ENCODE measurements at regions not wholly inside any gene's neighbourhood (a gene's known extent, or its start where the extent isn't known, plus 50 kb on each side); places are given as distances from the start of the nearest gene placed in this dataset.

- H4K20me1 ChIP-seq (ENCODE audit: control insufficient read depth, insufficient read depth, low read depth, low read length), result no peaks in the 10 kb centered on the region
- no peaks in the 10 kb centered on the region for H3K79me2 ChIP-seq (ENCODE audit: control insufficient read depth, low read length)
- no peaks in the 10 kb centered on the region for H3F3A ChIP-seq (ENCODE audit: control insufficient read depth, insufficient read depth)
- no peaks in the 10 kb centered on the region for H3K9me3 ChIP-seq (ENCODE audit: control insufficient read depth, insufficient read depth, low read length)
- TF ChIP-seq, protein P1, sequence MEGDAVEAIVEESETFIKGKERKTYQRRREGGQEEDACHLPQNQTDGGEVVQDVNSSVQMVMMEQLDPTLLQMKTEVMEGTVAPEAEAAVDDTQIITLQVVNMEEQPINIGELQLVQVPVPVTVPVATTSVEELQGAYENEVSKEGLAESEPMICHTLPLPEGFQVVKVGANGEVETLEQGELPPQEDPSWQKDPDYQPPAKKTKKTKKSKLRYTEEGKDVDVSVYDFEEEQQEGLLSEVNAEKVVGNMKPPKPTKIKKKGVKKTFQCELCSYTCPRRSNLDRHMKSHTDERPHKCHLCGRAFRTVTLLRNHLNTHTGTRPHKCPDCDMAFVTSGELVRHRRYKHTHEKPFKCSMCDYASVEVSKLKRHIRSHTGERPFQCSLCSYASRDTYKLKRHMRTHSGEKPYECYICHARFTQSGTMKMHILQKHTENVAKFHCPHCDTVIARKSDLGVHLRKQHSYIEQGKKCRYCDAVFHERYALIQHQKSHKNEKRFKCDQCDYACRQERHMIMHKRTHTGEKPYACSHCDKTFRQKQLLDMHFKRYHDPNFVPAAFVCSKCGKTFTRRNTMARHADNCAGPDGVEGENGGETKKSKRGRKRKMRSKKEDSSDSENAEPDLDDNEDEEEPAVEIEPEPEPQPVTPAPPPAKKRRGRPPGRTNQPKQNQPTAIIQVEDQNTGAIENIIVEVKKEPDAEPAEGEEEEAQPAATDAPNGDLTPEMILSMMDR (IDR thresholded peaks at IDR 0.05; ENCODE audit: low read depth, low read length, poor library complexity, severe bottlenecking), result no peak
- no peak for TF ChIP-seq EZH2phosphoT487 (IDR thresholded peaks at IDR 0.05; ENCODE audit: borderline replicate concordance, low read length)
- no peaks in the 10 kb centered on the region for H3K4me1 ChIP-seq (ENCODE audit: control insufficient read depth, low read length)
- H3K4me2 ChIP-seq (ENCODE audit: low read length), result no peak overlapping the region
- H3K4me3 ChIP-seq (ENCODE audit: low read length), result no peak overlapping the region
- H3K36me3 ChIP-seq (ENCODE audit: control insufficient read depth, low read length), result no peaks in the 10 kb centered on the region
- no peaks in the 10 kb centered on the region for H3K27me3 ChIP-seq (ENCODE audit: control insufficient read depth, low read length)
- H3K27ac ChIP-seq (ENCODE audit: low read depth, low read length), result no peak overlapping the region
- no peaks in the 10 kb centered on the region for H3K9me2 ChIP-seq (replicated peaks; ENCODE audit: control insufficient read depth, low read length)
Observed at GRCh38 chr4:27267339-27267969, 406.8 kb downstream of the STIM2 start.

- no peaks in the 10 kb centered on the region for H3K36me3 ChIP-seq (ENCODE audit: control insufficient read depth, low read length)
- no peak for TF ChIP-seq EZH2phosphoT487 (IDR thresholded peaks at IDR 0.05; ENCODE audit: borderline replicate concordance, low read length)
- TF ChIP-seq, protein P1 (IDR thresholded peaks at IDR 0.05; ENCODE audit: low read depth, low read length, poor library complexity, severe bottlenecking), result no peak
- H3K27ac ChIP-seq (ENCODE audit: low read depth, low read length), result no peak overlapping the region
- H3K79me2 ChIP-seq (ENCODE audit: control insufficient read depth, low read length), result no peaks in the 10 kb centered on the region
- no peak overlapping the region for H3K4me2 ChIP-seq (ENCODE audit: low read length)
- H3K27me3 ChIP-seq (ENCODE audit: control insufficient read depth, low read length), result no peaks in the 10 kb centered on the region
- H3K9me3 ChIP-seq (ENCODE audit: control insufficient read depth, insufficient read depth, low read length), result no peaks in the 10 kb centered on the region
- H3F3A ChIP-seq (ENCODE audit: control insufficient read depth, insufficient read depth), result no peaks in the 10 kb centered on the region
- no peaks in the 10 kb centered on the region for H3K4me1 ChIP-seq (ENCODE audit: control insufficient read depth, low read length)
- H3K9me2 ChIP-seq (replicated peaks; ENCODE audit: control insufficient read depth, low read length), result no peaks in the 10 kb centered on the region
- no peaks in the 10 kb centered on the region for H4K20me1 ChIP-seq (ENCODE audit: control insufficient read depth, insufficient read depth, low read depth, low read length)
- no peak overlapping the region for H3K4me3 ChIP-seq (ENCODE audit: low read length)
Observed at GRCh38 chr4:27267970-27268355, 407.3 kb downstream of the STIM2 start.

- no peaks in the 10 kb centered on the region for H3F3A ChIP-seq (ENCODE audit: control insufficient read depth, insufficient read depth)
- no peak overlapping the region for H3K4me2 ChIP-seq (ENCODE audit: low read length)
- no peak overlapping the region for H3K4me3 ChIP-seq (ENCODE audit: low read length)
- no peaks in the 10 kb centered on the region for H3K36me3 ChIP-seq (ENCODE audit: control insufficient read depth, low read length)
- no peaks in the 10 kb centered on the region for H3K79me2 ChIP-seq (ENCODE audit: control insufficient read depth, low read length)
- no peaks in the 10 kb centered on the region for H3K4me1 ChIP-seq (ENCODE audit: control insufficient read depth, low read length)
- no peaks in the 10 kb centered on the region for H3K27me3 ChIP-seq (ENCODE audit: control insufficient read depth, low read length)
- no peaks in the 10 kb centered on the region for H3K9me2 ChIP-seq (replicated peaks; ENCODE audit: control insufficient read depth, low read length)
- H3K27ac ChIP-seq (ENCODE audit: low read depth, low read length), result no peak overlapping the region
- no peaks in the 10 kb centered on the region for H3K9me3 ChIP-seq (ENCODE audit: control insufficient read depth, insufficient read depth, low read length)
- TF ChIP-seq, protein P1 (IDR thresholded peaks at IDR 0.05; ENCODE audit: low read depth, low read length, poor library complexity, severe bottlenecking), result no peak
- no peak for TF ChIP-seq EZH2phosphoT487 (IDR thresholded peaks at IDR 0.05; ENCODE audit: borderline replicate concordance, low read length)
- H4K20me1 ChIP-seq (ENCODE audit: control insufficient read depth, insufficient read depth, low read depth, low read length), result no peaks in the 10 kb centered on the region
Observed at GRCh38 chr4:27270435-27270834, 409.8 kb downstream of the STIM2 start.

All from DOHH2 (cell line).